ENCODE measurements at regions not wholly inside any gene's neighbourhood (a gene's known extent, or its start where the extent isn't known, plus 50 kb on each side); places are given as distances from the start of the nearest gene placed in this dataset.

DNA sequence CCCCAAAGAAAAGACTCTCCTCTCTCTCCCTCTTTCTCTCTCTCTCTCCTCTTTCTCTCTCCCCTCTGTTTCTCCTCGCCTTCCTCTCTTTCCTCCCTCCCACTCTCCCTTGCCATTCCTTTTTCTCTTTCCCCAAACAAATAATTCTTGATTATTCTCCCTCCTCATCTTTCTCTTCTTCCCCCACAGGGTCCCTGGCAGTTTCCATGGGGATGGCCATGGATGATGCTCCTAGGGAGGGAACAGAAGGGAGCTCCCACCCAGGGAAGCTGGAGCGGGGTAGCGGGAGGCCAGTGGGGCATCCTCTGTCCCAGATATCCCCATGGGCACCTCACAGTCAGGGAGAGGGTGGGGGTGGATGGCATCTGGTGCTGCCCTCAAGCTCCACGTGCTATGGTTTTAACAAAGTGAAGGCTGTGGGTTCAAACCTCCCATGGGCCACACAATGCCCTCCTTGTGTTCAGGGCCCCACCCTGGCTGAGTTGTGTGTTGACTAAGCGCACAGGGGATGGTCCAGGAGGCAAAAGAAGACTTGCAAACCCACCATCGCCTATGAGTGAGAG is 266.4 kb downstream of the BUD13 start:
- no peak overlapping the region for H3K4me3 Mint-ChIP-seq
- H3K4me1 Mint-ChIP-seq, result no peaks in the 10 kb centered on the region
- H3K36me3 Mint-ChIP-seq (ENCODE audit: insufficient read depth), result no peaks in the 10 kb centered on the region
- no peaks in the 10 kb centered on the region for H3K9me3 Mint-ChIP-seq
- H3K27ac Mint-ChIP-seq (ENCODE audit: low read depth), result no peak overlapping the region
- DNase-seq (ENCODE audit: low spot score in 2 of 2) (no peak), ATAC-seq (replicated peaks; ENCODE audit: extremely low read depth, poor library complexity, severe bottlenecking) (no peak)
- peaks cover 92% of the 10 kb centered on the region for H3K27me3 Mint-ChIP-seq

DNA sequence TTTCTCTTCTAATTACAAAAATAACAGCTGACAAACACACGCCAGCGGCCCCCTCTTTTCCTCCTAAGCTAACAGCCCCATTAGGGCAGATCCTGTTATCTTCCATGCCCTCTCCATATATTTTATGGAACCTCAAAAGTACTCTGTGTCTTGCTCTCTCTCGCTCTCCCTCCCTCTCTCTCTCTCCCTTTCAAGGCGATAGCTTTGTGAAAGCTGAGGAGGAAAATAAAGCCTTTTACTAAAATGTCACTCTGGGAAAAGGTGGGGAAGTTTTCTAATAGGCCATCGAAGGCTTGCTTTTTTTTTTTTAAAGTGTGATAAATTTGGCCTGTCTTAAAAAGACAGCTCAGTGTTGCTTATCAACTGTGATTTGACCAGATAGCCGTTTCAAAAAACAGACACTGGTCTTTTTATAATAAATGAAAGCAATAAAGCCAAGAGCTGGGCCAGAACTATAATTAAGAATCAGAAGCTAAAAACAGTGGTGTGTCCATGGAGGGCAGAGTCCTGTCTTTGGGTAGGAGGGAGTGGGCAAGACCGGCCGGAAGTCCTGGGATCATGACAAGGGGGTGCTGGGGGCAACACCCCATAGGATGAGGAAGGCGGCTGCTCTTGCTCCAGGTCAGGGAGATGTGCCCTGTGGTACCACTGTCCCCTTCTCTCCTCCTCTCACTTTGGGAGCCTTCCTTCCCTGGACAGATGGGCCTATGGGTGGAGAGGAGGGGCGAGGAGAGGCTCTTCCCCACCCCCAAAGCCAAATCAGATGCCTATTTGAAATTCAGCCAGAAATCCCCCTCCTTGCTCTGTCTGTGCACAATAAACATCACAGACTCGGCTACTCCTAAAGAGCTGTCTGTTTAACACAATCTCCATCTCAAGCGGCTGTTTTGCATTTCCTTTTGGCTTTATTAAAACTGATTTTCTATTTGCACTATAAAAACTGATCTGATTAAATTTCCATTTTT is 267.2 kb downstream of the BUD13 start:
- no peaks in the 10 kb centered on the region for H3K36me3 Mint-ChIP-seq (ENCODE audit: insufficient read depth)

DNA sequence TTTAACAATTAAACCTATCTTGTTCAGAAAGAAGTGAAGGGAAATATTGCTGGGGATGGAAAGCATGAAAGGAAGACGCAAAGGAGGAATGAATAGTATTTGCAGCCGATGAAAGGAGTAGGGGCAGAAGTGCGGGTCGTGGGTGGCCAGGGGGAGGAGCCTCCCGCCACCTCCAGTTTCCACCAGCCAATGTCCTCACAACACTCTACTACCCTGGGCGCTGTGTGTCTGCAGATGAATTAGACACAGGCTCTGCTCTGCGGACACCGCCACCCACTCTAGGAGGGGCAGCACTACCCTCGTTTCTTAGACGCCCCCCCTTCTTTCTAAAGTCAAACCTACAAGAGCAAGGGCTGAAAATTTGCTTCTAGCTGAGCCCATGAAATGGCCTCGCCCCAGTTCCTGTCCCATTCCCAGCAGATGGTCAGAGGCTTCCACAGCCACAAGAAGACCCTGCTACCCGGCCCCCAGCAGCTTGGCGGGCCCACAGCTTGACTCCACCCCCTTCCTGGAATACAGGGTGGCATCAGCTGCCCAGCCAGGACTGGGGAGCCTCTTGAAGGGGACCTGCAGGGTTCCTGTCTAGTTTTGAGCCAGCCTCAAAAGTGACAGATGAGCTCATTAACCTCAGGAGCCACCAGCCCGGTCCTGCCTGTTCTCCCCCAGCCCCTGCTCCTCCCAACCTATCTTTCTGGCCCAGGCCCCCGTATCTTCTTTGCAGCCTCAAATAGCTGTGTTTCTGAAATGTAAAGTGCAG is 268.1 kb downstream of the BUD13 start:
- Mint-ChIP-seq H3K9me3 (no peaks in the 10 kb centered on the region), H3K27me3 (peaks cover 95% of the 10 kb centered on the region), H3K27ac (ENCODE audit: low read depth) (no peak overlapping the region), H3K4me3 (no peak overlapping the region), H3K36me3 (ENCODE audit: insufficient read depth) (no peaks in the 10 kb centered on the region), H3K4me1 (no peaks in the 10 kb centered on the region)
- ATAC-seq (replicated peaks; ENCODE audit: extremely low read depth, poor library complexity, severe bottlenecking) (no peak), DNase-seq (ENCODE audit: low spot score in 2 of 2) (no peak)

More for the DNA sequence above, 267.2 kb downstream of the BUD13 start:
- Mint-ChIP-seq H3K27ac (ENCODE audit: low read depth) (no peak overlapping the region), H3K9me3 (no peaks in the 10 kb centered on the region), H3K4me3 (no peak overlapping the region), H3K4me1 (no peaks in the 10 kb centered on the region), H3K27me3 (peaks cover 95% of the 10 kb centered on the region)
- ATAC-seq (replicated peaks; ENCODE audit: extremely low read depth, poor library complexity, severe bottlenecking), result no peak
- DNase-seq (ENCODE audit: low spot score in 2 of 2), result no peak

DNA sequence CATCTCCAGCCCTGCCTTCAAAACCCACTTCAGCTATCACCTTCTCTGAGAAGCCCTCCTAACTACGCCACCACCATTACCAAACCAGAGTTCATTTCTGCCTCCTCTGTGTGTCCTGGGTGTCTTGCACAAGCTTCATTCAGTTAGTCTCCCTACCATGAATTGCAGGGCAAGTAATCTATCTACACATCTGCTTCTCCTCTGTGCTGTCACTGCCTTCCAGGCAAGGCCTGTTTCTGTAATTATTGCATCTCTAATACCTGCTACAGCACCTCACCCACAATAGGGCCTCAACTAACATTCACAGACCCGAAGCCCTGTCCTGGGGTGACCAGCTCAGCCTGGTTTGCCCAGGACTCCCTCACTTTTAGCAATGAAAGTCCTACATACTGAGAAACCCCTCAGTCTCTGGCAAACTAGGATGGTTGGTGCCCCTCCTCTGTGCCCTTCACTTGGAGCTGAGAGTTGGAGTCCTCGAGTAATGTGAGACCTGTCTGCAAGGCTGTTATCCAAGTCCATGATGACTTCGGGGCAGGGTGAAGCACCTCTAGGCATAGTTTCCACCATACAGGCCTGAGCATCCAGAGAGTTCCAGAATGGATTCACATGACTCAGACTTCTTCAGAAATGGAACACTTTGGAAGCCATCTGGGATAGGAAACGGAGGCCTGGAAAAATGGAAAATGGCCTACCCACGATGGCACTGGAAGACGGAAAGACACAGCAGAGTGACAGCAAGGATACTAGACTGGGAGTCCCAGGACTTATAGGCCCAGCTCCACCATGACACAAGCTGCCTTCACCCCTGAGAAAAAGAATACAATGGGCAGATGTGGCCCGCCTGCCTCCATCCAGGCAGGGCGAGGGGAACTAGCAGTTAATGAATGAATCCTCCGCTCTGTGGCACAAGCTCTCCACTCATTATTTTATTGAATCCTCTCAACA is 269.3 kb downstream of the BUD13 start:
- H3K27me3 Mint-ChIP-seq, result peaks cover 88% of the 10 kb centered on the region
- ATAC-seq (replicated peaks; ENCODE audit: extremely low read depth, poor library complexity, severe bottlenecking) (no peak), DNase-seq (ENCODE audit: low spot score in 2 of 2) (no peak)
- no peak overlapping the region for H3K27ac Mint-ChIP-seq (ENCODE audit: low read depth)
- H3K9me3 Mint-ChIP-seq, result no peaks in the 10 kb centered on the region
- H3K36me3 Mint-ChIP-seq (ENCODE audit: insufficient read depth), result no peaks in the 10 kb centered on the region
- H3K4me3 Mint-ChIP-seq, result no peak overlapping the region
- H3K4me1 Mint-ChIP-seq, result no peaks in the 10 kb centered on the region

DNA sequence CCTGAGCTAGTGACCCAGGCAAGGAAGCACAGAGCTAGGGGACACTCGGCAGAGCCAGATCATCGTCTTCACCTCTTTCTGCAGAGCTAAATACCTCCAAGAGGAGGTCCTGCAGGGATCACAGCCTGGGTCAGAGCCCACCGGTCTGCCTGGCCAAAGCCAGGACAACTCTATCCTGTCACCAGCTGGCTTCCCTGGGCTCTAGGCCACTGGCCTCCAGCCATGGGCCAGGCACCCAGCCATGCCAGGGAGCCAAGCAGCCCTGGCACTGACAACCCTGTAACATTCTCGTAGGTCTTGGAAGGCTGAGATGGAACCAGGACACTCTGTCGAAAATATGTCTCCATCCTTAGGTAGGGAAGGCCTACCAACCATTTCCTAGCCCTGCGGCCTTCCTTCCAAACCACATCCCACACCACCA is 270.1 kb downstream of the BUD13 start:
- no peak overlapping the region for H3K27ac Mint-ChIP-seq (ENCODE audit: low read depth)
- peaks cover 79% of the 10 kb centered on the region for H3K27me3 Mint-ChIP-seq

DNA sequence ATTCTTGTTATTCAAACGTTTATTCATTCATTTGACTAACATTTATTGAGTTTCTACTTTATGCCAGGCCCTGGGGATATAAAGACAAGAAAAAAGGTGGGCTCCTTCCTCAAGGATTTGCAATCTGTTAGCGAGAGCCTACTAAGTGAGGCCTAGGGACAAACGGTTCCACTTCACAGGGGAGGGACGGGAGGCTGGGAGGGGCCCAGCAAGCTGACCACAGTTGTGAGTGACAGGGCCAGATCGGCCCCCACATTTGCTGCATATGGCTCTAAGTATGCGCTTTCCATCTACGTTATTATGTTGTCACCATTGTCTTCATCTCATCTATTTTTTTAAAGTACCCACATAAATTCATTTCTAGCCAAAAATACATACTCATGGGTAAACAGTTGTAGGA is 271.1 kb downstream of the BUD13 start:
- Mint-ChIP-seq H3K36me3 (ENCODE audit: insufficient read depth) (no peaks in the 10 kb centered on the region), H3K27me3 (peaks cover 75% of the 10 kb centered on the region), H3K9me3 (no peaks in the 10 kb centered on the region), H3K4me1 (no peaks in the 10 kb centered on the region), H3K27ac (ENCODE audit: low read depth) (no peak overlapping the region), H3K4me3 (no peak overlapping the region)
- no peak for DNase-seq (ENCODE audit: low spot score in 2 of 2)
- no peak for ATAC-seq (replicated peaks; ENCODE audit: extremely low read depth, poor library complexity, severe bottlenecking)

More for the DNA sequence above, 270.1 kb downstream of the BUD13 start:
- H3K9me3 Mint-ChIP-seq, result no peaks in the 10 kb centered on the region
- no peak for DNase-seq (ENCODE audit: low spot score in 2 of 2)
- H3K4me3 Mint-ChIP-seq, result no peak overlapping the region
- H3K36me3 Mint-ChIP-seq (ENCODE audit: insufficient read depth), result no peaks in the 10 kb centered on the region
- ATAC-seq (replicated peaks; ENCODE audit: extremely low read depth, poor library complexity, severe bottlenecking), result no peak
- H3K4me1 Mint-ChIP-seq, result no peaks in the 10 kb centered on the region

- Mint-ChIP-seq H3K27ac (ENCODE audit: low read depth) (no peak overlapping the region), H3K4me3 (no peak overlapping the region), H3K36me3 (ENCODE audit: insufficient read depth) (no peaks in the 10 kb centered on the region), H3K9me3 (no peaks in the 10 kb centered on the region), H3K4me1 (no peaks in the 10 kb centered on the region), H3K27me3 (peaks cover 68% of the 10 kb centered on the region)
- ATAC-seq (replicated peaks; ENCODE audit: extremely low read depth, poor library complexity, severe bottlenecking) (no peak), DNase-seq (ENCODE audit: low spot score in 2 of 2) (no peak)
These were observed 271.7 kb downstream of the BUD13 start for GRCh38 chr11:116500947-116501602.

- Mint-ChIP-seq H3K4me3 (no peak overlapping the region), H3K4me1 (no peaks in the 10 kb centered on the region), H3K9me3 (no peaks in the 10 kb centered on the region), H3K27ac (ENCODE audit: low read depth) (no peak overlapping the region), H3K27me3 (peaks cover 60% of the 10 kb centered on the region), H3K36me3 (ENCODE audit: insufficient read depth) (no peaks in the 10 kb centered on the region)
- DNase-seq (ENCODE audit: low spot score in 2 of 2) (no peak), ATAC-seq (replicated peaks; ENCODE audit: extremely low read depth, poor library complexity, severe bottlenecking) (no peak)
These were observed 272.5 kb downstream of the BUD13 start for GRCh38 chr11:116500026-116500946.

GRCh38 chr11:116499396-116500003 is 273.3 kb downstream of the BUD13 start:
- H3K4me1 Mint-ChIP-seq, result no peaks in the 10 kb centered on the region
- H3K27ac Mint-ChIP-seq (ENCODE audit: low read depth), result no peak overlapping the region
- no peaks in the 10 kb centered on the region for H3K36me3 Mint-ChIP-seq (ENCODE audit: insufficient read depth)
- ATAC-seq (replicated peaks; ENCODE audit: extremely low read depth, poor library complexity, severe bottlenecking), result no peak
- no peaks in the 10 kb centered on the region for H3K9me3 Mint-ChIP-seq
- DNase-seq (ENCODE audit: low spot score in 2 of 2), result no peak
- H3K27me3 Mint-ChIP-seq, result peaks cover 52% of the 10 kb centered on the region
- H3K4me3 Mint-ChIP-seq, result no peak overlapping the region

DNA sequence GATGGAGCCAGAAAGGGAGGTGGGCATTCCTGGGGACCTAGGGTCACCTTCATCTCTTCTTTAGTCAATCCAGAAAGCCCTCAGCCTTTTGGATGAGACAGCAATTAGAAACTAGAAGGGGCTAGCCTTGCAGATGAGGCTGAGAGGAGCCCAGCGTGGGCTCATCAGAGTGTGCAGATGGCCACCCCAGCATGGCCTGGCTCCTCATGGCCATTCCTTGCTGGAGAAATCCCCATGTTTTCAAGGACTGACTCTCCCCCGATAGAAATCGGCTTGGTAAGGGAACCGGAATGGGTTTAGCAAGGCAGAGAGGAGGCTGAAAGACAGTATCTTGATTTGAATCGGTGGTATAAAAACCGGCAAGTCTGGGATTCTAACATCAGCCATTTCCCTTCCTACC is 274.6 kb downstream of the BUD13 start:
- Mint-ChIP-seq H3K9me3 (no peaks in the 10 kb centered on the region), H3K27ac (ENCODE audit: low read depth) (no peak overlapping the region), H3K27me3 (peaks cover 39% of the 10 kb centered on the region), H3K36me3 (ENCODE audit: insufficient read depth) (no peaks in the 10 kb centered on the region), H3K4me3 (no peak overlapping the region), H3K4me1 (no peaks in the 10 kb centered on the region)
- no peak for DNase-seq (ENCODE audit: low spot score in 2 of 2)
- no peak for ATAC-seq (replicated peaks; ENCODE audit: extremely low read depth, poor library complexity, severe bottlenecking)

All from central memory CD8-positive, alpha-beta T cell (primary cell).